OCI-LY3 (cell line): ENCODE measurements at regions not wholly inside any gene's neighbourhood (a gene's known extent, or its start where the extent isn't known, plus 50 kb on each side); places are given as distances from the start of the nearest gene placed in this dataset.

ENCODE experiments used
- EZH2phosphoT487 ChIP-seq: fragments of 200-600 bp; shearing (Covaris generic); IDR thresholded peaks from 2 replicates; pipeline ENCODE4 v1.6.1; 2018; ENCODE audit warnings: antibody characterized with exemption, mixed run types, low read depth
- TF ChIP-seq, protein P1 (sequence below): fragments of 200-600, 300-600 bp; sonication (generic); IDR thresholded peaks from 2 replicates; pipeline ENCODE4 v1.5.1; 2014; ENCODE audit warnings: antibody characterized with exemption, low read length, low read depth

DNA sequence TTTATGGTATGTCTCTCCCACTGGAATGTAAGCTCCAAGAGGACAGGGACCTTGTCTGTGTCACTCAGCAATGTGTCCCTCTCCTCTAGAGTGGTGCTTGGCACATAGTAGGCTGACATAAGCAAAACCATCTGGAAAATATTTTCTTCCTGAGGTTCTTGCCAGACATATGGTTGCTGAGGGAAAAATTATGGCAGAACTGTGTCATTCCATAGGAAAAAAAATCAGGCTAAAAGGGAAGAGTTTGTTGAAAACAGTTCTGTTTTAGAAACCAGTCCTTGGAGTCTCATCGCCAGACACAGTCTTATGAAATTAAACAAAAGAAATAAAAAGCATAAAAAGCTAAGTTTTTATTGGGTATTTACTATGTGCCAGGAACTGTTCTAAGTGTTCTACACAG, 60.9 kb downstream of the RTL9 start:
- no peak for TF ChIP-seq EZH2phosphoT487
- TF ChIP-seq, protein P1, sequence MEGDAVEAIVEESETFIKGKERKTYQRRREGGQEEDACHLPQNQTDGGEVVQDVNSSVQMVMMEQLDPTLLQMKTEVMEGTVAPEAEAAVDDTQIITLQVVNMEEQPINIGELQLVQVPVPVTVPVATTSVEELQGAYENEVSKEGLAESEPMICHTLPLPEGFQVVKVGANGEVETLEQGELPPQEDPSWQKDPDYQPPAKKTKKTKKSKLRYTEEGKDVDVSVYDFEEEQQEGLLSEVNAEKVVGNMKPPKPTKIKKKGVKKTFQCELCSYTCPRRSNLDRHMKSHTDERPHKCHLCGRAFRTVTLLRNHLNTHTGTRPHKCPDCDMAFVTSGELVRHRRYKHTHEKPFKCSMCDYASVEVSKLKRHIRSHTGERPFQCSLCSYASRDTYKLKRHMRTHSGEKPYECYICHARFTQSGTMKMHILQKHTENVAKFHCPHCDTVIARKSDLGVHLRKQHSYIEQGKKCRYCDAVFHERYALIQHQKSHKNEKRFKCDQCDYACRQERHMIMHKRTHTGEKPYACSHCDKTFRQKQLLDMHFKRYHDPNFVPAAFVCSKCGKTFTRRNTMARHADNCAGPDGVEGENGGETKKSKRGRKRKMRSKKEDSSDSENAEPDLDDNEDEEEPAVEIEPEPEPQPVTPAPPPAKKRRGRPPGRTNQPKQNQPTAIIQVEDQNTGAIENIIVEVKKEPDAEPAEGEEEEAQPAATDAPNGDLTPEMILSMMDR, result no peak
